NCI-H1105 treated with DMSO at 0.1 percent for 48 hours (cell line): ENCODE measurements at regions not wholly inside any gene's neighbourhood (a gene's known extent, or its start where the extent isn't known, plus 50 kb on each side); places are given as distances from the start of the nearest gene placed in this dataset.
"Not testable (repeated sequence)": the region's sequence is repeated elsewhere in the genome, so short reads cannot be mapped to it uniquely, and the experiment has no call there.

Source experiments
- DNase-seq: peaks from one replicate; lab custom pipeline; 2025; lab: John Stamatoyannopoulos, UW

GRCh38 chr18:56019156-56019555 is 431.2 kb upstream of the TCF4 start:
- no peak for DNase-seq

- no peak for DNase-seq
Observed at GRCh38 chr18:56009411-56009810, 421.4 kb upstream of the TCF4 start.

- DNase-seq: no peak
Observed at GRCh38 chr18:56003720-56004088, 415.7 kb upstream of the TCF4 start.

- no peak for DNase-seq
Observed at GRCh38 chr18:56003009-56003719, 415.2 kb upstream of the TCF4 start.

GRCh38 chr18:56001576-56001975 is 413.6 kb upstream of the TCF4 start:
- DNase-seq: no peak

- DNase-seq: no peak
Observed at GRCh38 chr18:56000041-56000440, 412.0 kb upstream of the TCF4 start.

GRCh38 chr18:55999641-56000040 is 411.6 kb upstream of the TCF4 start:
- DNase-seq: no peak

GRCh38 chr18:55998801-55999385 is 410.9 kb upstream of the TCF4 start:
- DNase-seq: no peak

- DNase-seq: peak; percentile 87
Observed at GRCh38 chr18:55998071-55998522, 410.1 kb upstream of the TCF4 start.

GRCh38 chr18:55997151-55997561 is 409.2 kb upstream of the TCF4 start:
- no peak for DNase-seq

GRCh38 chr18:55996717-55997116 is 408.7 kb upstream of the TCF4 start:
- DNase-seq: no peak

- DNase-seq: no peak
Observed at GRCh38 chr18:55990186-55990585, 402.2 kb upstream of the TCF4 start.

- no peak for DNase-seq
Observed at GRCh38 chr18:55988537-55988936, 400.5 kb upstream of the TCF4 start.

- no peak for DNase-seq
Observed at GRCh38 chr18:55983433-55983832, 395.4 kb upstream of the TCF4 start.

GRCh38 chr18:55982992-55983391 is 395.0 kb upstream of the TCF4 start:
- no peak for DNase-seq

GRCh38 chr18:55981712-55982475 is 393.9 kb upstream of the TCF4 start:
- no peak for DNase-seq

- no peak for DNase-seq
Observed at GRCh38 chr18:55974521-55974920, 386.5 kb upstream of the TCF4 start.

GRCh38 chr18:55968550-55968949 is 380.6 kb upstream of the TCF4 start:
- DNase-seq: no peak

GRCh38 chr18:55967019-55967418 is 379.0 kb upstream of the TCF4 start:
- no peak for DNase-seq

GRCh38 chr18:55964171-55964570 is 376.2 kb upstream of the TCF4 start:
- DNase-seq: no peak

- DNase-seq: no peak
Observed at GRCh38 chr18:55953326-55953725, 365.3 kb upstream of the TCF4 start.

GRCh38 chr18:55951738-55952137 is 363.7 kb upstream of the TCF4 start:
- DNase-seq: not testable (repeated sequence)
